Activated CD4-positive, alpha-beta T cell treated with anti-CD3 and anti-CD28 coated beads for 1 hour (primary cell): ENCODE measurements at regions not wholly inside any gene's neighbourhood (a gene's known extent, or its start where the extent isn't known, plus 50 kb on each side); places are given as distances from the start of the nearest gene placed in this dataset.
"Not testable (repeated sequence)": the region's sequence is repeated elsewhere in the genome, so short reads cannot be mapped to it uniquely, and the experiment has no call there.

ENCODE experiments used
- DNase-seq: peaks from one replicate; pipeline ENCODE4 v3.0.0-alpha.2; 2020

- no peak for DNase-seq
These were observed 227.8 kb downstream of the NAF1 start for GRCh38 chr4:162938738-162939485.

GRCh38 chr4:162935214-162935613 lies 231.5 kb downstream of the NAF1 start:
- no peak for DNase-seq

GRCh38 chr4:162931286-162931685 lies 235.4 kb downstream of the NAF1 start:
- no peak for DNase-seq

GRCh38 chr4:162921178-162921785 lies 245.4 kb downstream of the NAF1 start:
- no peak for DNase-seq

- DNase-seq: no peak
These were observed 246.0 kb downstream of the NAF1 start for GRCh38 chr4:162920649-162921048.

- DNase-seq: no peak
These were observed 254.2 kb downstream of the NAF1 start for GRCh38 chr4:162912482-162912881.

GRCh38 chr4:162911349-162911748 lies 255.3 kb downstream of the NAF1 start:
- DNase-seq: no peak

DNA sequence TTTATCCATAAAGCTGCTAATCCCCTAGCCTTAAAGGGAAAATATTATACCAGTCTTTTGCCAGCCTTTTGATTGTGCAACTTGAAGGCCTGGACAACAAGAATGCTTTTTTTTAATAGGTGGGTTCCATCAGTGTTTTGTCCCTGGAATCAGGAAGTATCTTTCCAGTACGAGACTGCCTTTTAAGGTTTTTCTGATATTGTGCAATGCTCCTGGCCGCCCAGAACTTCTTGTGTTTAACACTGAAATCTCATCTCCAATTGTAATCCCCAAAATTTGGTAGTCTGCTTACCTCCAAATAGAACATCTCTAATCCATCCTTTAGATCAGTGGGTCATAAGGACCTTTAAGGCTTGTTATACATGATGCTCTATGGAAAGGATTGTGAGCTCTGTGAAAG lies 256.7 kb downstream of the NAF1 start:
- no peak for DNase-seq

GRCh38 chr4:162894387-162894786 lies 272.3 kb downstream of the NAF1 start:
- no peak for DNase-seq

DNA sequence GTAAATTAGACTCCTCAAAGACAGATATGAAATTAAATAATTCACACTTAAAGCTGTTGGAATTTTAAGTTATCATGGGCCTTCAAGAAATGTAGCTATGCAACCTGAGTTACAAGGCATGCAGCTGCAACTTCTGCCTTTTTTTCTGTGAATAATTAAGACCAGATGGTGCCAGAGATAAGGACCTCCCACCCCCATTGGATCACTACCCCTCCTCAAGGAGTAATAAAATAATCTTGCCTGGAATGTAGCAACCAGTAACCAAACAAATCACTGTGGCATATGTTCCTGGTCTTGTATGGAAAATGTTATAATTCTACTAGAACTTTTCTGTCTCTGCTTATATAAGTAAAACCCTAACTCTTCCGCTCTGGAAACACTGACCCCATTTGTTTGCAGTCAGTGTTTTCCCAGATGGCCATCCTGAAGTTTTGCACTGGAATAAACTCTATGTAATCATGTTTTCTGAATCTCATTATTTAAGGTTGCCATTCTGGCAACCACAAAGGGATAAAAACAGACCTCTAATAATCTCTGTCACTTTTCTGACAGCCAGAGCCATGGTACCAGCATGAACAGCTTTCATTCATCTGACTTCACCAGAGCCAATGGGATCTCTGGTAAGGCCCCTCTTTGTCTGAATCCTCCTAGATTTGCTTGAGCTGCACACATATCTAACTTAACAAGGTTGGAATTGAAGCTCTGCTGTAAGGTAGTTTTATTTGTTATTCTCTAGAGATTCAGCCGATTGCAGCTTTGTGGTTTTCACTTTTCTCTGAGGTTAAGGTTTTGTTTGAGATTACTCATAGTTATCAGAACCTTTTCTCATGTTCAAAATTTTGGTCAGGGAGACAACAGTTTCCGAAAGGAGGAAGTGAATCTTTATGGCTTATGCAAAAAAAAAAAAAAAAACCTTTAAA lies 274.6 kb downstream of the NAF1 start:
- DNase-seq: no peak

- DNase-seq: no peak
These were observed 288.6 kb downstream of the NAF1 start for GRCh38 chr4:162878096-162878495.

DNA sequence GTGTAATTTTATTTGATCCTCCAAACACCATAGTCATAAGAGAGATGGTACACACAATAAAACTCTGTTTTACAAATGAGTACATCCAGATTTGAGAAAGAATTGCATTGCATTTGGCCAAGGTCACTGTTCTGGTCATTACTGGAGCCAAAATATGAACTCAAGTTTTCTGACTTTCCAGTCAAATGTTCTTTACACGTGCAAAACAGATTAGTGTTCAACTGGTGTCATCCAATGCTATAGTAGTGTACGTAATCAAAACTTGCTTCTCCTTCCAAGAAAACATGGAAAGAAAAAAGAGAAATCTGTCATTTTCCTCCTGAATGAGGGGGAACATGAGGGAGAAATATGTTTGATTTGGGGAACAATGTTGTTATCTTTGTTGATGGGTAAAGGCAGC lies 291.9 kb downstream of the NAF1 start:
- DNase-seq: no peak

GRCh38 chr4:162871990-162872389 lies 294.7 kb downstream of the NAF1 start:
- no peak for DNase-seq

- DNase-seq: no peak
These were observed 297.5 kb downstream of the NAF1 start for GRCh38 chr4:162869157-162869556.

GRCh38 chr4:162866565-162866964 lies 300.1 kb downstream of the NAF1 start:
- DNase-seq: no peak

DNA sequence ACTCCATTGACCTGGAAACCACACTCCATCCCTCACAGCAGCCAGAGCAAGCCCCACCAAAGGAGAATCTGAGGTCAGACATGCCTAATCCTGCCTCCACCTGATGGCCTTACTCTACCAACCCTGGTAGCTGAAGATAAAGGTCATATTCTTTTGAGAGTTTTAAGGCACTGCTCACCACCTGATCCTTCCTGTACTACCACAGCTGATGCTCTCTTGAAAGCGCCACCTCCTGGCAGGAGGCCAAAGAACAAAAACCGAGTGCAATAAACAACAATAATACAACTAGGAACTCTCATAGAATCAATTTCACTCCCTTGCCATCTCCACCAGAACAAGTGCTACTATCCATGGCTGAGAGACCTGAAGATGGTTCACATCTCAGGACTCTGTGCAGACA lies 301.6 kb downstream of the NAF1 start:
- no peak for DNase-seq

DNA sequence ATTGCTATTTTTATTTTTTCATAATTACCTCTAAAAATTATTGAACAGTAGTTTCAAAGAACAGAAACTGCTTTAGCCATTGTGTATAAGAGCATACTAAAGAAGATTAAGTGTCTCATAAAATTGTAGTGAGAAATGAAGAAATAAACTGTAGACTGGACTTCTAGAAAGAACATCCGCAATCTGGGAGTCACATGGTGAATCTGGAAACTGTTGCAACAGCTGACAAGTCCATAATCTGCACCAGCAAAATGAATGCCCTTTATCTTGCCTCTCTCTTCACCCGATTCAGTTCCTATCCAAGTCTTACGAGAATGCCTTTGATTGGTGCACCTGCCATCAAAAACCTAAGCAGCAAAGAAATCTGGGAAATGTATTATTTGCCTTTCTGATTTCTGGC lies 312.9 kb downstream of the NAF1 start:
- DNase-seq: no peak

DNA sequence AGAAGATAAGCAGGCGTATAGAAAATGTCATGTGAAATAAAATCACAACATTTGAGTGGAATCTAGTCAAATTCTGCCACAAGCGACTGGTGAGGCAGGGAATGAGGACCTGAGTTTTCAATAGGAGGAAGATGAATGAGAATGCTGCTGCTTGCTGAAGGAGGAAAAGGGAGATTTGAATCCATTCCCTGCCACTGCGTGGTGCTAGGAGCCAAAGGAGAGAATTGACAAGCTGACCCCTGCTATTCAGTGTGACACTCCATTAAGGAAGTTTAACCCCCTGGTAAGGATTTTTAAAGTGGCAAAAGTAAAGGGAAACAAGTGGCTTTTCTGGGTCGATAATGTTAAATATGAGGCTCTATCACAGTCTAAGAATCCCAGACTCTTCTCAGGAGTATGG lies 314.0 kb downstream of the NAF1 start:
- no peak for DNase-seq

DNA sequence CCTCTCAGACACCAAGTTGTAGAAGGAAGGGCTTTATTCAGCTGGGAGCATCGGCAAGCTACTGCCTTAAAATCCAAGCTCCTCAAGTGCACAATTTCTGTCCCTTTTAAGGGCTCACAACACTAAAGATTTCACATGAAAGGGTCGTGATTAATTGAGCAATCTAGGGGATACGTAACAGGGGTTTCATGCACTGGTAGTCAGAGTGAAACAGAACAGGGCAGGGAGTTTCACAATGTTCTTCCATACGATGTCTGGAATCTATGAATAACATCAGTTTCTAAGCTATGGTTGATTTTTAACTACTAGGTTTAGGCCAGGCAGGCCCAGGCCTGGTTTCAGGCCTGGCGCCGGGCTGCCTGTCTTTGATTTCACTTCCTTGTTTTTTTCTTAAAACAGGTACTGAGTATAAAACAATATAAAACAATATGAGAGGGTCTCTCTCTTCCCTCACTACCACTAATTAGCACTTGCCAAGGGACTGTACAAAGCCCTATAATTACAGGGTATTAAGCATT lies 315.4 kb downstream of the NAF1 start:
- DNase-seq: not testable (repeated sequence)

DNA sequence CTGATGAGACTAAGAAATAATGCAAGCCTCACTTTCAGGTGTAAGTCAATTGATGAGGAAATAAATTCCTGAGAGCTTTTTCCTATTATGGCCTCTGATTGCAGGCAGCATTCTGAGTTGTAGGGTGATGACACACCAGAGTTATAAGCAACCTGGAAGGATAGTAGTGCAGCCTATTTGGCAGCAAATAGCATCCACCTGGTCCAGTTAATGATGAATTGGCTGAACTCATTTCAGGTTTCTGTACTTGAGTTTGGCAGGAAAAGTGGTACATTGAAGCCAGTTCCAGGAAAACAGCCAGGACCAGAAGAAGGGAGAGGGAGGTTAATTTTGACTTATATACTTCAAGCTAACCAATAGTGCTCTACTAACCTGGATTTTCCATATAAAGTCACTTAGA lies 316.8 kb downstream of the NAF1 start:
- DNase-seq: no peak

- no peak for DNase-seq
These were observed 318.6 kb downstream of the NAF1 start for GRCh38 chr4:162847945-162848549.

DNA sequence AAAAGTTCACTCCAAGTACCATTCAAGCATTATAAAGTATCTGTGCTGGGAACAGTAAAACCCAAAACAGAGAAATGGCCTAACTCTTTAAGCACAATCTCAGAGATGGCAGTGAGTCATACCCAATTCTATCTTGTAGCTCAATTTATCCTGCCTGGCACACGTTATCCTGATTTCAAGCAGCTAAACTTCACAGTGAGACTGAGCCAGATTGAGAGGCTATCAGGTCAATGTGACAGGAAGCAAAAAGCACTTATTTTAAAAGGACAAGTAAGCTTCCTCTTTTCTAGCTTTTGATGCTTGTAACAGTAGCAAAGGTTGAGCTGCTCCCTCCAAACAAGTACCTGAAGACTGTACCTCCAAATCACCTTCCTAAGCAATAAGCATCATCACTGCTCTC lies 324.9 kb downstream of the NAF1 start:
- DNase-seq: no peak

DNA sequence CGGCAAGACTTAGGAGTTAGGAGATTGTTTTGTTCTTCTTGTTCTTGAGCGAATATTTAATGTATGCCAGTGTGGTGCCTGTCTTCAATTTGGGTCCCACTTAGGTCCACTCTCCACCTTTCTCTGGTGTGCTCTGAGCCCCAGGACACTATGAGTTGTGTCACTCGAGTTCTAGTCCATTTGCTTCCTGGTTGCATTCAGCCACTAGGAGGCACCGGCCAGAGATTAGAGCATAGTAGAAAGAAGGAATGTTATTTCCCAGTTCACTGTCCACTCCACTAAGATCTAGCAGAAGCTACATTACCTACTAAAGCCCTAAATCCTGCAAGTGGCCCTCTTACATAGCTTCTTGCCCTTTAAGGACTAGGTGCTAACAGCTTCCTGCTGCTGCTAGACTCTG lies 326.9 kb downstream of the NAF1 start:
- DNase-seq: no peak
